HS-27A (cell line): ENCODE measurements at regions not wholly inside any gene's neighbourhood (a gene's known extent, or its start where the extent isn't known, plus 50 kb on each side); places are given as distances from the start of the nearest gene placed in this dataset.

ENCODE experiments used
- DNase-seq: peaks from one replicate; pipeline ENCODE4 v3.0.0-alpha.2; 2012; ENCODE audit warnings: low read depth, missing footprints

- DNase-seq = no peak
These were observed 1076.7 kb downstream of the BRD1 start for GRCh38 chr22:48750826-48751440.

- DNase-seq = no peak
These were observed 1077.4 kb downstream of the BRD1 start for GRCh38 chr22:48750282-48750681.

- no peak for DNase-seq
These were observed 1078.0 kb downstream of the BRD1 start for GRCh38 chr22:48749555-48750227.

GRCh38 chr22:48748860-48749554, 1078.7 kb downstream of the BRD1 start:
- DNase-seq = no peak

GRCh38 chr22:48748113-48748859, 1079.4 kb downstream of the BRD1 start:
- no peak for DNase-seq

GRCh38 chr22:48746789-48747425, 1080.8 kb downstream of the BRD1 start:
- no peak for DNase-seq

- no peak for DNase-seq
These were observed 1081.6 kb downstream of the BRD1 start for GRCh38 chr22:48745842-48746788.

GRCh38 chr22:48744967-48745841, 1082.5 kb downstream of the BRD1 start:
- no peak for DNase-seq

- DNase-seq = no peak
These were observed 1083.4 kb downstream of the BRD1 start for GRCh38 chr22:48744283-48744641.

- no peak for DNase-seq
These were observed 1083.9 kb downstream of the BRD1 start for GRCh38 chr22:48743601-48744282.

GRCh38 chr22:48742556-48743343, 1084.9 kb downstream of the BRD1 start:
- DNase-seq = no peak

GRCh38 chr22:48742191-48742555, 1085.5 kb downstream of the BRD1 start:
- DNase-seq = no peak

GRCh38 chr22:48741540-48741939, 1086.1 kb downstream of the BRD1 start:
- no peak for DNase-seq

- DNase-seq = no peak
These were observed 1086.8 kb downstream of the BRD1 start for GRCh38 chr22:48740731-48741405.

GRCh38 chr22:48740086-48740730, 1087.5 kb downstream of the BRD1 start:
- DNase-seq = no peak

GRCh38 chr22:48739348-48740085, 1088.2 kb downstream of the BRD1 start:
- no peak for DNase-seq
